ENCODE measurements at regions not wholly inside any gene's neighbourhood (a gene's known extent, or its start where the extent isn't known, plus 50 kb on each side); places are given as distances from the start of the nearest gene placed in this dataset.
"Not testable (repeated sequence)": the region's sequence is repeated elsewhere in the genome, so short reads cannot be mapped to it uniquely, and the experiment has no call there.

DNA sequence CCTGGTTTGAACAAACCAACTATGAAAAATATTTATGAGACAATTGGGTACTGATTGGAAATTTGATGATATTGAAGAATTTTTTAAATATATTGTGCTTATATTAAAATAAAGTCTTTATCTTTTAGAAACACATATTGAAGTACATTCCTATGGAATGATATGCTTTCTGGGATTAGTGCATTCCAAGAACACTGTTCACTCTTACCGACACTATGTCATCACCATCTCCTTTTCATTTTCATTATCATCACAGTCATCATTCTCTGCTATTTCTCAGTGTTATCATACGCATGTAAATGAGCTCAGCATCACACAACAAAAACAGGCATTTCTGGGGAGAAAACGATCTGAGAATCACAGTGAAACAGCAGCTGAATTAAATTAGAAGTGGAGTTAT lies 513.3 kb upstream of the CCDC196 start:
- DNase-seq, result no peak

DNA sequence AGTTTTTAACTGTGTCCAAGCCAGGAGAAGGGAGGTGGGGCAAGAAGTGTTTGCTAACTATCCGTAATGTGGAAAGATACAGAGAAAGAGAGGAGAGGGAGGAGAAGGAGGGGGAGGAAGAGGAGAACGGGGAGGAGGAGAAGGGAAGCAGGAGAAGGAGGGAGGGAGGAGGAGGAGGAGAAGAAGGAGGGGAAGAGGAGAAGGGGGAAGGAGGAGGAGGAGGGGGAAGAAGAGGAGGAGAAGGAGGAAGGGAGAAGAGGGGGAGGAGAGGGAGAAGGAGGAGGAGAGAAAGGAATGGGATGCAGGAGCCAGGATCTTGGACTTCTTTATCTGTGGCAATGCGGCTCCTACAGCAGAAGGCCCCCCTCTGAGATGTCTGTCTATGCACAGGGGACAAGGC lies 510.3 kb upstream of the CCDC196 start:
- no peak for DNase-seq

DNA sequence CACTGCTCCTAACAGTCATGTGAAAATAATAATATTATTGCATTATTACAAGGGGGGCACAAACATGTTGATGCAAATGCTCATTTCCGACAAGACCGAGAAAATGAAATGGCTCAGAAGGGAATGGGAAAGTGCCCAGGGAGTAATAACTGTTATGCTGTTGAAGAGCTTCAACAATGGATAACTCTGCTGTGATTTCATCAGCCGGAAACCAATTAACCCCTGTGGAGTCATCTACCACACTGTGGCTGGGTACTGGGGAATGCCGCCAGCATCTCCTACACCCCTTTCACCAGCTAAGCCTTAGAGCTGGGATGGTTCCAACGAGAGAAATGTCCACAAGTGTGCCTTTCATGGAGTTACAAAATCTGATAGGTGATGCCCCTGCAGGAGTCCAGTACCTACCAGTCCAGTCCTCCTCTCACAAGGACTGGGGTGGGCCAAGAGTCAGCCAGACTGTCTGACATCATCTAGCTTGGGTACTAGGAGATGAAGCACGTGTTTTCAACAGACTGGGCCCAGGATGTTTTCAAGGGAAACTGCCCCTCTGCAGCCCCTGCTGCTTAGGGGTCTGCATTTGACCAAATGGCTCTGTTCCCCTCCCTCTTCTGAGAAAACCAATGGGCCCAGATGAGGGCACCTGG lies 509.3 kb upstream of the CCDC196 start:
- no peak for DNase-seq

DNA sequence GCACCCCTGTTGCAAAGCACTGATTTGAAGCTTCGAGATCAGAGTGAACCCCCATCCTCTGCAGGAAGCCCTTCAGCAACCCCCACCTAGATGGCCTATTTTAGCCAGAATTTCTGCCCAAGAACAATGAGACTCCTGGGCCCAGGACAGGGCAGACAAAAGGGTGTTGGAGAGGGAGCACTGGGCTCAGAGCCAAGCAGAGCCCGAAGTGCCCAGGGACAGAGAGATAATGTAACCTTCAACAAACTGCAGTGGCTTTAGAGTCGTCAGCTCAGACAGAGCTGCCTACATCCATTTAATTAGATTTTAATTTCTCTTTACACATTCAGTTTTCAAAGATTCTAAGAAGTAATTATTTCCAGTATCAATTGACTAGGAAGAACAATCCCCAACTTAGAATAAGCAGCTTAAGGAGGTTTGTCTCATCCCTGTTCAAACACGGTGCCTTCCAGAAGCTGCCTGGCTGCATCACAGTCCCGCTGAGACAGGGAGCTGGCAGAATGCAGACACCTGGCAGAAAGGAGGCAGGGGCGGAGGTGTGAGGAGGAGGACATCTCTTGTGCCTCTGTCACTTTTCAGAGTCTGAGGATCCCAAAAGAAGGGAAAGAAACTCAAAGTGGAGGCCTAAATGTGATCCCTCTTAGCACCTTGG lies 504.9 kb upstream of the CCDC196 start:
- DNase-seq, result no peak

DNA sequence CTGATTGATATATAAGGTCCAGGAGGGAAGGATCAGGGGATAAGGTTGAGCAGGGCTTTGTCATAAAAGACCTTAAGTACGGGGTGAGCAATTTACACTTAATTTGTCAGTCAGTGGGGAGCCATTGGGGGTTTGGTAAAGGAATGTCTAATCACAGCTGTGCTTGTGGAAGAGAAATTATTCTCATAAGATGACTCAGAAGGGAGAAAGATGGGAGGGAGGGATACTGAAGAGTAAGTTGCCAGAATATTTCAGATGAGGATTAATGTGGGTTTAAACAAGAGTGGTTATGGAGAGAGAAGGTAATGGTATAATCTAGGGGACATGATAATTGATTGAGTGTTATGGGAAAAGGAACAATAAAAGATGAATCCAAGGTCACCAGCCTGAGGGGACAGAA lies 500.1 kb upstream of the CCDC196 start:
- DNase-seq, result no peak

DNA sequence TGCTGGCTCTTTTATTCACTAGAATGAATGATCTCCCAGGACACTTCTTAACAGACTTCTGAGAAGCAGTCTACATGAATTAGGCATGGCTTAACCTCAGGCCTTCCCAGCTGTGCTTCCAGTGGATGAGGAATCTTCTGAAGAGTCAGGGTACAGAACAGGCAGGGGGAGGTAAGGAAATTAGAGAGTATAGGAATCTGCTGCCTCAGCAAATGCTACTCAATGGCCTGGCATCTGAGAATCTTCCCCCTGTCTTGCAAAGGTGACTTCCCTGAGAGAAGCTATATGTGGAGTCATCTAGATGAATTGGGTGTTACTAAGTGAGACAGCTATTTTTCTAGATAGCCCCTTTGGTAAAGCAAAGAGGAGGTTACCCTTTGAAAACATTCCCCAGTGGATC lies 496.2 kb upstream of the CCDC196 start:
- no peak for DNase-seq

DNA sequence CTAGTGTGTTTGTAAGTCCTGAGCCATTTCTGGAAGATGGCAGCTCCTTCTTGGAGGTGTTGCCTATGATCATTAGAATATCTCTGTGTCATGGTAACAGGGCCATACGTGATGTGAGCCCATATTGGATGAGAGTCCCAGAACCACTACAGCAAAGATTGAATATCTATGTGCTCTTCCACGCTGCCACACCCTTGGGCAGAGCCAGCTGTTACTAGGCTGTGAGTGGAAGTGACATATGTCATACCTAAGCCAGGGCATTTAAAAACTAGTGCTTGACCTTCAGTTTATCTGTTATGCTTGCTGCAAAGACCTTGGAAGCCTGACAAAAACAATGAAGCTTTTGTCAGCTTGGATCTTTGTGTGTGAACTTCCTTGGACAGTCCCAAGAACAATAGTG lies 495.1 kb upstream of the CCDC196 start:
- DNase-seq, result no peak

DNA sequence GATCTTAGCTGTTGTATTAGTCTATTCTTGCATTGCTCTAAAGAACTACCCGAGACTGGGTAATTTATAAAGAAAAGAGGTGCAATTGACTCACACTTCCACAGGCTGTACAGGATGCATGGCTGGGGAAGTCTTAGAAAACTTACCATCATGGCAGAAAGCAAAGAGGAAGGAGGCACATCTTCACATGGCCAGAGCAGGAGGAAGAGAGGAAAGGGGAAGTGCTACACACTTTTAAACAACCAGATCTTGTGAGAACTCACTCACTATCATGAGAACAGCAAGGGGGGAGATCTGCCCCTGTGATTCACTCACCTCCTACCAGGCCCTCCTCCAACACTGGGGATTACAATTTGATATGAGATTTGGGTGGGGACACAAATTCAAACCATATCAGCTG lies 494.2 kb upstream of the CCDC196 start:
- not testable (repeated sequence) for DNase-seq

DNA sequence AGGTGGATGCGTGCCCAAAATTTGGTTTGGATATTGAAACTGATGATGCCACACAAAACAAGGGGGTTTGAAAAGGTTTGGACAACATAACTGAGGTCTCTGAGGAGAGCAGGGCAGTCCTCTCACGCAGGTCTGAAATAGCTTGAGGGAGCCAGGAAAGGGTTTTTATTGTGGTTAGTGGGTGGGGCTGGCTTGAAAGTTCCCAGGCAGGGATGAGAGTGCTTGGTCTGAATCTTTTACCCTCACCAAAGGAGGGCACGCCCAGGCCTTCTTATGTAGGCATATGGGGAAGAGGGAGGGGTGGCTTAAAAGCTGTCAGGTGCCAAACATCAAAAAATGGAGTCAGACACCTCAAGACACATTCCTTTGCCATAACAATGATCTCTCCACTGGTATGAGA lies 493.1 kb upstream of the CCDC196 start:
- no peak for DNase-seq

DNA sequence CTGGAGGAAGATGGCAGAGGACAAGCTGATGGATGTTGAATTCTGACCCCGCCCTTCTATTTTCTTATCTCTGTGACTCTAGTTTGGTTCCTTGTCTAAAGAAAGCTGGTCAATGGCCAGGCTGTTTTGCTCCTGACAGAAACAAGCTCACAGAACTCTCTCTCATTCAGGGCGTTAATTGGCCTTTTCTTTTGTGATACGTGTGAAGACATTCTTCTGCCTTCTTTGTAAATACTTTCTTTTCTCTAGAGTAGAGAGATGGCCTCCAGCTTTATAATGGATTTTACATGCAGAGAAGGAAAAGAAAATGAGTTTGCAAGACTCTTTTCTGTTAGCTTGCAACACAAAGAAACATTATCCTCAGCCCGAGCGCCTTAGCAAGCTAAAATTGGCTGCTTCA lies 492.2 kb upstream of the CCDC196 start:
- no peak for DNase-seq

DNA sequence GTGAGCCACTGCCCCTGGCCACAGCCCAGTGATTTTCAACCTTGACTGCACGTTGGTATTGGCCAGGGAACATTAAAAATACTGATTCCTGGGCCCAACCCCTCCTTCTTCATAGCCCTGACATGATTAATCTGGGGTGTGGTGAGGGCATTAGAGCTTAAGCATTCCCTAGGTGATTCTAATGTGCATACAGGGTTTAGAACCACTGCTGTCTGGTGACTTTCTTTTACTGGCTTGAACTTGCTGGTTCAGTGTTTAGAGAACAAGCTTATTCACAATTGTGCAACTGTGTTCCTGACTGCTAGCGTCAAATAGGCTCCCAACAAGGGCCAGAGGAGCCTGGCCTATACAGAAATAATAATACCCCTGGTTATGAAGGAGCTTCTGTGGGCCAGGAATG lies 488.8 kb upstream of the CCDC196 start:
- DNase-seq, result no peak

DNA sequence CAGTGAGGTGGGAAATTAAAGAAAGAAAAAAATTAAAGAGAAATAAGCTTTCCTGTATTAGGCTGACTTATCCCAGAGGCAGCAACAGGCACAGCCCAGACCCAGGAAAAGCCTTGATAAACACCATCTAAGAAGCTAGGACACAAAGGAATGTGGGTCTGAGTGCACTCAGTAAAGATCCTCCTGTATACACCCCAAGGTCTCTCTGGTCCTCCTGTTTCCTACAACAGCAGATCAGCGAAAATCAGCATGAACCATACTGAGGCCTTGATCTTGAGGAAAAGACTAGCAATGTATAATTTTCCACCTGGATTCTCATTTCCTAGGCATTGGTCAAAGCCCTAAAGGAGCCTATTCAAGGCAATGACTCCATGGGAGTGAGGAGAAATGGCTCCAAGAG lies 486.3 kb upstream of the CCDC196 start:
- DNase-seq, result no peak

DNA sequence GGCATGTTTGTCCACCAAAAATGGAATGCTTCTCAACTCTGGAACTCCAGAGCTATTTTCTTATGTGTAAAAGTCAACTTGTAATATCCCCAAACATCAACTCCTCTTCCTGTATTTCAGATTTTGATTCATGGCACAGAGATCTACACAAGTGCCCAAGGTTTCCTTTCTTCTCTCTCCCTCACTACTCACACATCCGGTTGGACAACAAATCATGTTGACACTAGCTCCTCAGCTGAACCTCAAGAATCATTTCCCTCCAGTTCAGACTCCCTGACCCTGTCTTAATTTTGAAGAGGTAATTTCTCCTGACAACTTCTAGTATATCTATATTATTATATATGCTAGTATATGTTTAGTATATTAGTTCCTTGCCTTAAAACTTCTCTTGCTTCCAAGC lies 485.4 kb upstream of the CCDC196 start:
- DNase-seq, result no peak

DNA sequence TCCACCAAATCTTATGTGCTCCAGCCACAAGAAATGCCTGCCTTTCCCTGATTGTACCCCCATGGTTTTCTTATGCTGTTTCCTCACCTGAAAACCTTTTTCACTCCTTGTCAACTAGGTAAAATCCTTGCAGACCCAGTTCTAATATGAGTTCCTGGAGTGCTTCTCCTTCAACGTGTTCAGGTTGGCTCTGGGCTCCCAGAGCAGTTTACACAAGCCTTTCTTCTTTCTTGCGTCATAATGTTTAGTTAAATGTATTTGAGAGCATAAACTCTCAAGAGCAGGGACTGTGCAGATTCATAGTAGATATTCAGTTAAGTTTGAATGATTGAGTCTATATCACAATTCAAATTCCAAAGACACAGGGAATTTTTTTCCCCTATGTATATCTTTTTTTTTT lies 484.8 kb upstream of the CCDC196 start:
- no peak for DNase-seq

DNA sequence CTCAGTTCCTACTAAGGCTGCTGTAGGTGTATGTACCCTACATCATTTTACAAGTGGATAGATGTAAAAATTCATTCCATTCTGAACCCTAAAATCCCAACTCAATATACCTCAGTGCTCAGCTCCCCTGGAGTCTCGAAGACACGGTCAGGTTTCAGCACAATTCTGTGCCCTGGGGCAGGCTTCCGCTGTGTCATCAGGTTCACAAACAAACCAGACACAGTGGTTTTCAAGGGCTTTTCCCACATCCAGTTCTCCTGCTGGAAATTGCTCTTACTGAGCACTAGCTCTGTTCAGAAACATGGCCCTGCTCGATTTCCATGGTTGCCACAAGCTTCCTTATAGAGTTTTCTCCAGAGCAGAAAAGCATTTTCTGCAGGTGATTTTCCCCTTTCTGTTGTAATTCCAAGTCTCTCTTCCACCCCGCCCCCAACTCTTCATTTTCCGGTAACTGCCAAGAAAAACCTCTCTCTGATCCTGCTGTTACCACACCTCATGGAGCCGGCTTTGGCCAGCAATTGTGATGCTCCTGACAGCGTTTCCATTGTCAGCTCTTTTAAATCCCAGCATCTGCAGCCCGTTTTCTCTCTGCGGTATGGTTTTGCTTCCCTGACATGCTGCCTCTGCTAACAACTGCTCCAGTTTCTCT lies 483.0 kb upstream of the CCDC196 start:
- no peak for DNase-seq

DNA sequence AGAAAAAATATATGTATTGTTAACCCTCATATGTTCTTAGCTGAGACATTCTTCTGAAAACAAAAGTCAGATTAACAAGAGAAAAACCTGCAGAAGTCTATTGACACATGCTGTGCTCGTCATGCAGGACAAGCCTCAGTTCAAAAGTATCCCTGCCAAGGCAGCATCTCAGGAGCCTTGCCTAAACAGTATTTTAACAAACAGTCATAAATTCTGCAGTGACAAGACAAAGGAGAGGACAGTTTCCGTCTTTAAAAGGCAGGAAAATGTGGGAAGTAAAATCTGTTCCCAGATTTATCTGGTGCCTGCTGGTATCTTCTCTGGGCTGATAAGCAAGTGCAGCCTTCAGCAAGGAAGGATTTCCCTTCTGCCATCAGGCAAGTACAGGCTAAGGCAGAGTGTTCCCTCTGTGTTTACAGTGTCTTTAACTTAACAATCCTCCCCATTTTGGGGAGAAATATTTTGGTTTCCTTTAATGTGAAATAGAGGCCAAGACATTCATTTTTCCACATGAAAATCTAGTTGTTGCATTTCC lies 480.2 kb upstream of the CCDC196 start:
- DNase-seq, result no peak

DNA sequence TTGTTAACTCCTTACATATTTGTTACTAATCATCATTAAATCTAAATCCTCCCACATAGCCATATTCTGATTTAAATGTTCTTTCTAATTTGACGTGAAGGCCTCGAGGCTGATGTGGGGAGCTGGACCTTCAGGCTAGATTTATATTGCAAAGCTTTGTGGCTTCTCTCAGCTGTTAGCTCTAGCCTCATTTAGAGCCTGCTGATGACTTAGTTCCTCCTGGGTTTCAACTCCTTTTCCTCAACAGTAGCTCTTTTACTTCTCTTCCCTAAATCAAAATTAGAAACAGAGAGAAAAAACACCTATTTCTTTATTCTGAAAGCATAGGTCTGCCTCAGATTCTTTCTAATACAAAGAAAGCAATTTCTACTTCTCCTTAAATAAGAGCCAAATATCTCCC lies 477.5 kb upstream of the CCDC196 start:
- DNase-seq, result no peak

DNA sequence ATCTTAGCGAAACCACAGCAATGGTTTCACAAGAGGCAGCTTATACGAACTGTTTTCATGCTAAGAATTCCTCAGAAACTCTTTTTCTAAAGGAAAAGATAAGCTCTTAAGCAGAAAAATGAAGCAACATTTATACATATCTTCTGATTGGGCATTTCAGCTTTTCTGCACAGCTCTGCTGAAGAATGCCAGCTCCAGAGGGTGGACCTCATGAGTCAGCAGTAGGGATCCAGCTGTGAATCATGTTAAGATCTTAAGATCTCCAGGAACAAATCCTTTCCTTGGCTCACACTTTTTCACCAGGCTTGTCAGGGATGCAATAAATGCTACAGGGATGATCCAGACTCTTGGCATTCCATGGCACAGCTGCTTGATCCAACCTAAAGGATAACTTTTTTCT lies 477.1 kb upstream of the CCDC196 start:
- no peak for DNase-seq

DNA sequence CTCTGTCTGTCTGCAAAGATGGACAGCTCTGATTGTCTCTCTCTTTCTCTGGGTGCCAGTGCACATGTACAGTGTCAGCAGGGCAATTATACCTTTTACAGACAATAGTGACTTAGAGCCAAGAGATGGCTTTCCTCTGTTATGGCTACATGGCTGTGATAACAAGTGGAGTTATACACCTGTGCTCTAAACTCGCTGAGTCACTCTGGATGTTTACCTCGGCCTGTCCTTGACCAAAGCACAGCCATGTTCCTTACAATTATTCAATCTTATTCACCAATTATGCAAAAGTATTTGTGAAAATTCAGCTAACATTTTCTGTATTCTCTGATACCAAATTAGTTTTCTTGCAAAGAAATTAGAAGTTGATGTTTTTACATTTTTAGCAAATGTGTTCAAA lies 475.5 kb upstream of the CCDC196 start:
- no peak for DNase-seq

DNA sequence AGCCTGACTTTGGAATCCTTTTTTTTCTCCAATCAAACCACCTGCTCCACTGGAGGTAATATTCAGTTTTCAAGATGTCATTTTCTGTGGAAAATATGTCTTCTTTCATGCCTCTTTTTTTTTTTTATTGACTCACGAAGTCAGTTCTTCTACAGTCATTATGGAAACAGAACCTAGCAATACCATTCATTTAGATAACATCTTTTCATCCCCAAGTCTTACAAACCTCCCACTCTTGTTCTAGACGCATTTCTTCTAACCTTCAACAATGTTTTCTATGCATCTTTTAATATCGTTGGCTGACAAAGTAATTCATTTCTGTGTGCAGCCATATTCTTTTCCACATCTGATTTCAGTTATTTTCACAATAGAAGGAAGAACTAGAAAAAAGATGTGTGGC lies 474.3 kb upstream of the CCDC196 start:
- DNase-seq, result no peak

DNA sequence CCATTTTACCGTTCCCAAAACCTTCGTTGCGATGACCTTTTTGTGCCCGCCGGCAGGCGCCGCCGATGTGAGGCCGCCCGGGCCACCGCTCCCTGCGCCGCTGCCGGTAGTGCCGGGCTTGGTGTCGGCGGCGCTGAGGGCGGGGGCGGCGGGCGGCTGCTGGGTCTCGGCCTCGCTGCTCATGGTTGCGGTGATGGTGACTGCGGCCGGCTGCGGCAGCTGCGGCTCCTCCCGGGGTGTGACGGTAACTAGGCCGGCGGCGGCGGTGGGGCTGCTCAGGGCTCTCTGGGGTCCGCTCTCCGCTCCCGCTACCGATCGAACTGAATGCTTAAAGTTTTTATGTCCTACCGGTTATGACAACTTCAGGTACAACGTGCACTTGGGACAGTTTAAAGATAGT lies 472.6 kb upstream of the CCDC196 start:
- not testable (repeated sequence) for DNase-seq

DNA sequence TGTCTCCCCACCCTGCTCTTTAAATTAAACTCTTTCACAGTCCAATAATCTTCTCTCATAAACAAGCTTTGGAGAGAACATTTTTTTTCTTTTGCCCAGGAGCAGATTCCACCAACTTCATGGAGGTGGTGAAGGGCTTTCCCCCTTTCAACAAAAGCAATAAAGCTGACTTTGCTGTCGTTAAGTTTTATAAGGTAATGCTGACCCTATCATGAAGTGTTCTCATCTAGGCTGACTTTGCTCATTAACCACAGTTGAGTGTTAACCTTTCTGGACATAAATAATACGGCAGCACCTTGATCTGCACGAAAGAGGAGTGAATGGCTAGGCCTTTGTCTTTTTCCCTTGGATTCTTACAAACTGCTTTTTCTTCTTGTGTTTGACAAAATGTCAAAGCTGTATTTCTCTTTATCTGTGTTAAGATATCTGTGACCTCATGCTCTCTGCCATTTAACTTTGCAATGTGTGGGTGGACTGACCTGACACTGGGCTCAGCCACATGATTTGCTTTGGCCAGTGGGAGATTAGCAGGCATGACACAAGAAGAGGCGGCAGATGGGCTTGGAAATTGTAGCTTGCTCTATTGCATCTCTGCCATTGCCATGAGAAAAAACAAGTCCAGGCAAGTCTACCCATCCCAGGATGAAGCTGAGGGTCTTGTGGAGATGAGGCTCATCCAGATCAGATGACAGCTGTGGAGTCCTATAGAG lies 470.9 kb upstream of the CCDC196 start:
- no peak for DNase-seq

DNA sequence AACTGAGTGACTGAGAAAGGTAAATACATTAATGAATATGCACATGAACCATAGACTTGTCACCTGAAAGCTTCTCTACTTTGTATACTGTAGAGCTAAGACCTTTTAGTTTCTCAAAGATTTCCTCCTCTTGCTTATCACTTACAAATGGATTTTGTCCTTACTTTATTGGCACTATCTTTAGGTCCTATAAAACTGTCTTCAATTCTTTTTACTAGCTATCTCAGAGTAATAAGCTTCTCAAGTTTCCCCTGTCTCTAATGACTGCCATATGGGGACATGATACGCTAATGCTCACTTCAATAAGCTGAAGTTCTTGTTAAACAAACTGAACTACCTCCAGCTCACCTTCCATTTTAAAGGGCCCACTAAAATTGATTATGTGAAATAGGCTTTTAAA lies 468.2 kb upstream of the CCDC196 start:
- no peak for DNase-seq

DNA sequence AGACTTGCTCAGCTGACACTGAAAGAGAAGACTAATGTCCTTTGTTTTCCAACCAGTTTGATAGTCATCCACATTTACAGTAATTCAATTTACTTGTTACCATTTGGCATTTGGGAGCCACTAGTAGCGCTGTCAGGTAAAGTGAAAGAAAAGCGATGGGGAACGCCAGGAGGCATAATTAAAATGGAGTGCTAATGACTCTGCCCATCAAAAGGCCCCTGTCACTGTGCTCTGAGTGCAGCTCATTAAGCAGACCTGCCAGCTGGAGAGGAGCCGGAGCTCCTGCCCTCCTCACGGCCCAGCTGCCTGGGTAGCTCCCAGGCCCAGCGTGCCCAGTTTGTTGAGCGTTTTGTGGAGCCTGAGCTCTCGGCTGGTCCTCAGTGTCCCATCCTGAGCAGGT lies 463.6 kb upstream of the CCDC196 start:
- DNase-seq, result no peak

All from CD4-positive, alpha-beta T cell treated with Interleukin-10 for 1 hour (primary cell).